NCI-H2029 treated with DMSO at 0.1 percent for 48 hours (cell line): ENCODE measurements at regions not wholly inside any gene's neighbourhood (a gene's known extent, or its start where the extent isn't known, plus 50 kb on each side); places are given as distances from the start of the nearest gene placed in this dataset.
"Not testable (repeated sequence)": the region's sequence is repeated elsewhere in the genome, so short reads cannot be mapped to it uniquely, and the experiment has no call there.

ENCODE experiments used
- DNase-seq: peaks from one replicate; lab custom pipeline; 2025; lab: John Stamatoyannopoulos, UW

DNA sequence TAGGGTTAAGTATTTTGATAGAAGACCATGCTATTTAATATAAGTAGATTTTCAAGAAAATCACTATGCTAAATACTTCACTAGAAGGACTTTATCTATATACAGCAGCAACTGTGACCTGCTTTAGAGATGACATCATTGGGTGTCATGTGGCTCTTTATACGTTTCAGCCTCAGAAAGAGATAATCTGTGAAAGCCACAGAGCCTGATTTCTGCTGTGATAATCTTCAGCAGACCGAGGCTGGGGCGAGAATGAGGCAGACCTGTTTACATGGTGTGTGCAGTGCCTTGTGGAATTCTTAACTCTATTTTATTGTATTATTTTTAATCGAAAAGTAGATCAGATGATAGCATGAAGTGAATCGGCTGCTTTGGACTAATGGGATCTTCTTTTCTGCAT, 471.2 kb downstream of the MFSD1 start:
- DNase-seq: no peak

DNA sequence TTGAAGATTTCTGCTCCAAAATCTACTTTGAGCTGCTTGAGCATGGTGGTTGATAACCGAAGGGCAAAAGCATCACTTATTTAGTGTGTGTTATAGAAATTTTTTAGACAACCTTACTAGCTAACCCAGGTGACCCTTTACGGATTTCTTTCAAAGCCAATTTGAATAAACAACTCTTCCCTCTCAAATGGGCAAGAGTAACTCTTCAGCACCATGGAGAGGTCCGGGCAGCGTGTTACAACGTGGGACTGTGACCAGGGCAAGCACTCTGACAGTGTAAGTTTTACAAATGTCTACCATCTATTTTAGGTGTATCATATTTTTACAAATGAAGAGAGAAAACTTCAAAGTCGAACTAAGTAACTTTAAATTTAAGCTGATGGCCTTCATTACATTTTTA, 471.8 kb downstream of the MFSD1 start:
- no peak for DNase-seq

DNA sequence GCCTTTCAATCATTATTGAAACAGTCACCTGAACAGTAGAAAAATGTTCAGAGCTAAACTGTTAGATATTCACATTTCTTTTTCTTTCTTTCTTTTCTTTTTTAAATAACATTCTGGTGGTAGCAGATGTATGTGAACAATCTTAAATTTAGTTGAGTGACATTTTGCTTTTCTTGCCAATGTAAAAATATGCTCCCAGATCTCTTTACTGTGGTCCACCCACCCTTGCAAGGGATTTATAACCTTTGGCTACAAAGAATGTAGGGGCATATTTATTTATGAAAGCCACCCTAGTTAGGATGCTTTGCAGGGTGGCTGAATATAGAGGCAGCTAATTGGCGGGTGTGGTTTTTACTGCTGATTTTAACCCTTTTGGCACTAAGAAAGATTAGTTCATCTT, 473.9 kb downstream of the MFSD1 start:
- DNase-seq: no peak

DNA sequence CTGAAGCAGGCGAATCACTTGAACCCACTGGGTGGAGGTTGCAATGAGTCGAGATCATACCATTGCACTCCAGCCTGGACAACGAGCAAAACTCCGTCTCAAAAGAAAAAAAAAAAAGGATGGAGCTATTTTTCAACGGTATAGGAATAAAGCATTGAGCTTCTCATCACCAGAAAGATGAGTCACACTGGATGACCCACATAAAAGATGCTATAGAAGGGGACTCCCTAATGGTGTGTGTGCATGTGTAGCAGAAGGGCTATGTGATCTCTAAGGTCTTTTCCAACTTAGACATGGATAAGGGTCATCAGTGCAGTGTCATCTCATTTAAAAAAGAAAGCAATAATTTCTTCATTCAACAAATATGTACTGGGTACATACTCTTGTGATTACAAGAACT, 476.0 kb downstream of the MFSD1 start:
- DNase-seq: no peak

DNA sequence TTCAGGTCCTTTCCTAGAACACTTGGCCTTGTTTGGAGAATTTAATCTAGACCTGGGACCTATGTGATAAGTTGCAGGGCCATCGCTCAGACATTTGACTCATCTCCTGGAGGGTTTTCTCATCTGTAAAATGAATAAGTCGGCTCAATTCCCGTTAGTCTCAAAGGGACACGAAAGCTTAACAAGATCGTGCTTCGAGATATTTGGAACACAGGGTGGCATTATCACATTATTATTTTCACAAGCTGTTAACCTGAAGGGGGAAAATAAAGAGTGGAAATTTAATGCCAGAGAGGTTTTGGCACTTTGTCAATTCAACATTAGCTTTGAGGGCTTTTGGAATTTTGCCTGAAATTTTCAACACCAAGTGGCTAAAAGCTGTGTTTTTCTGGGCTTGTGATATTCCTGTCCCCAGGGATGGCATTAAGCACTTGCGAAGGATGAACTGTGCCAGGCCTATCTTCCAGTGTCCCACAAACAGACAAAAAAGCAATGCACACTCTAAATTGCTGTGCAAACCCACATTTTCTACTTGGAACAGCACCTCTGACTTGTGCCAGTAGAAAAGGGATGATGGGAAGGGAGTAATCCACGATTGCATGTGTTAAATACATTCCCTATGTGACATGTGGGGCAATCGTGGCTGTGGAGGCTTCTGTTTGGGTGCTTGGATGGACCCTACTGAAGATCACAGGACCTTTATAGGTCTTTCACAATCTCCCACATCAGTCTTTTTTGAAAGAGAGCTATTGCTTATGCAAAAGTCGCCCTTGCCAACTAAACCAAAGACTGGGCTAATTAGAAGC, 478.7 kb downstream of the MFSD1 start:
- DNase-seq: no peak

DNA sequence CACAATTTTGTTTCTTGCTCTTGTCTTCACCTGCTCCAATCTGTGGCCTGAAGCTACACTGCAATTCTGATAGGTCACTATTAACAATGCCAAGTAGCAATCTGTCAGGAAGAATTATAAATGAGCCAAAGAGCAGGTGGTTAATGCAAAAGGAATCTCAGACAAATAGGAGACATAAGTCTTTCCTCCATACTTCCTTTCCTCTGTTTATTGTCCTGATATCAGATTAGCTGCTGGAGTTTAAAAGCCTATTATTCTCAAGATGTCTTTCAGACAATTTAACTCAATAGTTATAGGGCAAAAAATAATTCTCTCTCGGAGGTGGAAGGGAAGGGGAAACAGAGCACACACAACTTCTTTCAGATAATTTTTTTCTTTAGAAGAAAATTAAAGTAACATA, 491.6 kb downstream of the MFSD1 start:
- DNase-seq: no peak

DNA sequence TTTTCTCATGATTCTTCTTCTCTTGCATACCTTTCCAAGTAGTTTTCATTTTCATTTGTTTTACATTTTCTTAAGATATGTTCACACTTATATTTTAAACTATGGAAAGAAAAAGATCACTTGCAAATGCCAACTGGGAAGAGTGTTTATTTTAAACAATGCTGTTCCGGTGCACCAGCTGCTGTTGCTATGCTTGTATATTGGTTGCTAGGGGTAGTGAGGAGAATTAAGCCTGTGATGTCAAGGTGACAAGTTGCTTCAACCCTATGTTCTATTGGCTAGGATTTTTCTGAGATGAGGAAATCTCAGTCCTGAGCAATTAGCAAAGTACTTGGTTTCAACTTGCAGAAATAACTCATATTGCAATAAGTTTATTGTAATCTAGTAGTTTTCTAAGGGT, 500.1 kb downstream of the MFSD1 start:
- no peak for DNase-seq

DNA sequence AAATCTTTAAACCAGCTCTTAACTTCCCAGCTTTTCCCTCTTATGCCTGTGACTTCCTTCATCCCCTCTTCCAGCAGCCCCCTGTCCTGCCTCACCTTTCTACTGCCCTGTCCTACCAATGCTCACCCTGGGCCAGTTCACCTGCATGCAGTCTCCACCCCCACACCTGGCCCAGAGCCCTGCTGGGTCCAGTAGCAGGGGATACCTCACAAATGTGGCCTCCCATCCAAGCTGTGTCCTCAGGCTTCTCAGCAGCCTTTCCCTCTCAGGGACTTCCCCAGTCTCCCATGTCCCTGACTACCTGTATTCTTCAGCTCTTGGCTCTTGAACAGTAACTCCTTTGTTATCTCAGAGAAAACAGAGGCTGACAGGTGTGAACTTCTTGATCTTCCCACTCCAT, 503.2 kb downstream of the MFSD1 start:
- no peak for DNase-seq

DNA sequence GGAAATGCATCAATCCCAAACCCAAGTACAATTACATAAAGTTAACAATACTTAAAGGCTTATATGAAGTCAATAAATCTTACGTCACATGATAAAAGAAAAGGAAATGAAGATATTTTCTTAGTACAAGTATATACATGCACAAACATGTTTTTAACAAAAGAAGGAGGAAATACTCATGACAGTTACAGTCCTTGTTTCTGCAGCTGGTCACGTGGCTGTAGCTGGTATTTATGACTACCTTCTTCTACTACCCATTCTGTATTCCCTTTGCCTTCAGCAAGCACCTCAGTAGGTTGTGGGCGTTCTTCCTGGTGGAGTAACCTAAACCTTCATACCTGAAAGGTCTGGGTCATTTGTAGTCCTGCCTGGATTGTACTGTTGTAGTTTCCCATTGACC, 514.9 kb downstream of the MFSD1 start:
- DNase-seq: not testable (repeated sequence)

DNA sequence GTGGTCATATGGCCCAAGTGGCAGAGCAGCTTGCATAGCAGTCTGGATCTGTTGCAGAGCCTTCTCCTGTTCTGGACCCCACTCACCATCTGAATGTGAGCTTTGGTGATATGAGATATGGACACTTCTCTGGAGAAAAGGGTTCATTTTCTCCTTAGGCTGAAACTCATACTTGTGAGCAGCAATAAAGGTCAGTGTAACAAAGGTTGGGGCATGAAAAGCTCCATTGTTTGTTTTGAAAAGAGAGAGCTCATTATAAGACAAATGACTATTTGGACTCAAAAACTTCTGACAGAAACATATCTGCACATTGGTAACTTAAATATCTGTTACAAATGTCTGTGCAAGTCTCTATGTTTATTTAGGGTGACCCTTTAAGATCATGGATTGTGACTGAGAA, 517.3 kb downstream of the MFSD1 start:
- DNase-seq: no peak

DNA sequence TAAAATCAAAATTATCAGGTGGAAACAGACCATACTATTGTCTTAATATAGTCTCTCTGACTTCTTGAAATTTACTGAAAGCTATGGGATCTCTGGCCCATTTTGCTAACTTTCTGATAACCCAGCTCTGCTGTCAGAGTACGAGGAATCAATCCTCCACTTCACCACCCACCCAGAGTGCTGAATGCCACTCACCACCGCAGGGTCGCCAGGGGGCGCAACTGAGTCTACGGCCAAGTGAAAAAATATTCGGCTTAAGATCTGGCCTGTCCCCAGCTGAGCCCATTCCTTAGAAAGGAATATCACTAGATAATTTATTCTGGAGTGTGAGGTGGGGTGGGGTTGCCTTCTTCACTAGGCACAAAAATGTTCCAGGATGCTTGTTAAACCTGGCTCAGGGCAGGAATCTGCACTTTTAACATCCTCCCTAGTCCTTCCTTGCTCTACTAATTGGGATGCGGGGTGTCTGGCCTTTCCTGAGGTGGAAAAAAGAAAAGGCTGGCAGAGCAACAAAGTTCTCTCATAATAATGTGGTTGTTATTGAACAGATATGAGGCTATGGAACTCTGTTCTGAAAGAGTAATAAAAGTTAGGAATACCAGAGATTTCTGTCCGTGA, 520.6 kb downstream of the MFSD1 start:
- DNase-seq: peak; percentile 0

DNA sequence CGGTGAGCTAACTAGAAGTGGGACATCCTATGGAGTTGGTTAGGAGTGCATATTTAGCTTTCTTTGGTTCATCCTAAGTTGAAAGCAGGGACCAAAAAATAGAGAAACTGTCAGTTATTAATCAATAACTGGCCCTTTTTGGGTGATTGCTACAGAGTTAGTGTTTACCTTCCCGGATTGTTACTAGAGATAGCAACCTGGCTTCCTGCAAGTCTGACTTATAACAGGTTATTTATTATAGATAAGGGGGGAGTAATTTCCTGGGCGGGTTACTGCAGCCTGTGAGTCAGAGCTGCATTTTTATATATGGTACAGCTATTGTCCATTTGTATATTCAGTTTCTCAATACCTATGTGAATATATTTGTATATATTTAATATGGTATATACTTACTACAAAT, 522.0 kb downstream of the MFSD1 start:
- DNase-seq: no peak

DNA sequence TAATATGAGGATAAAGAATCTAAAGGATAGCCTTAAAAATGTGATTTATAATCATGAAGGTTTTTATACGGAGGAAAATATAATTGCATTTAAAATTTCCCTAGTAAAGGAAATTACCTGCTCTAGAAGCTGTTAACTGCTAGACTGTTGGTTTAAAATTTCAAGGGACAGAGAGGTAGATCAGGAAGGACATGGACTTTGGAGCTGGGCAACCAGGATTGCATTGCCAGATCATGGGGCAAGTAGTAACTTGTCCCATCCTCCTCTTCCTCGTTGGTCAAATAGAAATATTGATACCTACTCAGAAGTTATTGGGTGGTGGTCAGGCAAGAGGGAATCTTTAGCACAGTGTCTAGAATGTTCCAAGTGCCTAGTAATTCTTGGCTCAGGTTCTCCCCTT, 525.1 kb downstream of the MFSD1 start:
- no peak for DNase-seq

DNA sequence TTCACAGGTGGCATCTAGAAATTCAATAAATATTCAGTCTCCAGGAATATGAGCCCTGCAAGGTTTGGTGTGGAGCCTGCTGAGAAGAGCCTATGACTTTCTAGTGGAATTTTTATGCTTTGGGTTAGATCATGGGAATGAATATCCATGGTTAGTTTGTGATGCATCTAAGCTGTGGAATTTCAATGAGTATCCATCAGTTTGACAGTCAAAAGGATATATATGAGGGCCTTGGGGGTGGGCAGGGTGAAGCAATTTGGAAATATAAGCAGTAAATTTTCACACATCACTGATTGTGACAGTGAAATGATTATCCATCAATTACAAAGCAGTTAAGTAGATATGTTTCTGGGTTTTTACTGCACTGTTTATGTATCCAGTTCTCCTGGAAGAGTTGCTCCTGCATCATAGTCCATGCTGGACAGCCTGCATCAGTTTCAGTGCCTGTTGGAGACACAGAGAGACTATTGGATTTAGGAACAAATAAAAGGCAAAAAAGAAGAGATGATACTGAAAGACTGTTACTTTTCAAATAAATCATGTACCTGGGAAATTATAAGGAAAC, 530.8 kb downstream of the MFSD1 start:
- no peak for DNase-seq

DNA sequence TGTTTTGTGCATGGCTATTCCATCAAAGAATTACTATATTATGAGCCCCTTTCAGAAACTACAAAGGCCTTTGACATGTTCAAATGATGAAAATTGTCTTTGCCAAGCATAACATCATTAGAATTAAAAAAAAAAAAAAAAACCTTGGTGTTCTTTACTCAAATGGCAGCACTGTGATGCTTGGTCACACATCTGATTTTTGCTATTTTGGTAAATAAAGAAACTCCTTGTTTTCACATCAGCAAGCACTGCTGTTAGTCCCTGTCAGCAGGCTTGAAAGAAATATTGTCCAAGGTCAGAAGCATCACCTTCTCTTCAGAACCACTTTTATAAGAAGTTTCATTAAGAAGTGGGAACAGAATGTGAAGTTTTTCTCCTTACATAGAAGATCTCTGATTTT, 537.3 kb downstream of the MFSD1 start:
- DNase-seq: no peak

DNA sequence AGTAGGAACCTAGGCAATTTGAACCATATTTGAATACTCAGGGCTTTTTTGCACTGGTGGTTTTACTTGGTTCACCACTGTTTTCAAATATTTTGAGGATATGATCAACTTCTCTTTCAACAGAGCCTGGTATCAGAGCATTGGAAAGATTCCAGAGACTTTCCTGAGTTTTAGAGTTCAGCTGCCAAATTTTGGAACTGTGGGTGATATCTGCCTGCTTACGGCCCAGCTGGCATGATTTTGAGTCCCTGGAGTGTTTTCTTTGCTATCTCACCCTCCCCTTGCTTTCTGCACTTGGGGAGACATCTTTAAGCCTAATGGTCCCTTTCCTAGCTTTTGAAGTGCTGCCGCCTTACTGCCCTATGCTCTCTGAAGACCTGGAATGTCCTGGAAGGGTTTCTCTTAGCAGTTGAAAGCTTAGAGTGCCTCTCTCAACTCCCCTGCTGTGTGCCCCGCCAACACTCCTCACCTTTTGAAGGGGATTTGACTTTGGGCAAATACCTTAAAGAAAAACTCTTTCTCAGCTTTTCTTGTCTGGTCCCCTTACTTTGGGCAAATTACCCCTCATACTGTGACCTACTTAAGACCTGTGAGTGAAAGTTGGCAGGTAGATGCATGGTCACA, 539.1 kb downstream of the MFSD1 start:
- DNase-seq: no peak

DNA sequence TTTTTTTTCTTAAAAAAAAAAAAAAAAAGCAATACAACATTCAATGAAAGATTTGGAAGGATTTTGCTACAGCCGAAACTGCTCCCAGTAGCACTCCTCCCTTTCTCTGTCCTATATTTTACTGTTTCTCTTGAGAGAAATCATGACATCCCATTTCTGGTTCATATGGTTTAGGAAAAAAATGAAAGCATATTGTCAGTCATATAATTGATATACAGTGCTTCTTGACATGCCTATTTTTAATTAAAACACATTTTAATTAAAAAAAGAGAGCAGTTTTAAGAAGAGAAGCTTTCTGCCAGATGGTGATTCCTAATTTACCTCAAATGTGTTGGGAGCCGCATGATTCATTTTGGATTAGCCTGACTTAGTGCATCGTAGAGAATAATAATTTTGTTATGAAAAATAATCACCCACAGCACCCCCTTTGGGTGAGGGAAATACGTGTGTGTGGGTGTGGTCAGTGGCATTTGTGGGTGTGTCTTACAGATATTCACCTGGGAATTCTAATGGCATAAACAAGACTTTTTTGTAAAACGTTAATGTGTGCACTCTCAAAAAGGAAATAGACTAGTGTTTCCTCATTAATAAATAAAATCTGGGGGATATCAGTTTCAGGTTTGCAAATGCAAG, 544.5 kb downstream of the MFSD1 start:
- DNase-seq: no peak

DNA sequence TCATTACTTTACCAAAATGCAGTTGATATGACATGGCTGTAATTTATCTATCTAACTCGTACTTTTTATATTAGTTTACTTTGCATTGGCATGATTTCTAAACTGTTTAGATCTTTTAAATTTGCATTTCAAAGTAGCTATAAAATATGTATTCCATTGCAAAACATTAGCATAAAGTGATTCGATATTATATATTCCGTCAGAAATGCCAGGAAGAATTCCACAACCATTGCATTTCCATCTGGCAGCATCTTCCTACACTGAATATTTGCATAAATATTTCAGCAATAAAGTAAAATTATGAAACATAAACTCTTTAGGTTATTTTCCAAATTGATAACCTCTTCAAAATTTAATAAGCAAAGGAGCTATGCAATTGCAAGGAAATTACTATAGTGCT, 546.6 kb downstream of the MFSD1 start:
- no peak for DNase-seq

DNA sequence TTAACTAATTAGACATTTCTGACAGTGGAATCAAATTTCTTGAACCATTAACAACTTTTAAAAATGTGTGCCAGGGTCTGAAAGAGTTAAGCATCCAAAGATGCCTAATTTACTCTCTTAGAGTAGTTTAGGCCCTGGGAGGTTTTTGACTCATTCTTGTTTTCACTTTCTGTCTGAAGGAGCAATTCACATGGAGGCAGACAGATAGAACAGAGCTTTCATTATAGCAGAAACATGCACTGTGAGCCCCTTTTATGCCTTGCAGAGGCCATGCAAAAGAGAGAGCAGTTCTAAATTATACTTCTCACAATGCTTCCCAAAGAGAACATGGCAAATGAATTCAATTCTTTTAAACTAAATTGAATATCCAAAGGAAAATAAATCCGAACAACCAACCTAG, 554.8 kb downstream of the MFSD1 start:
- no peak for DNase-seq

DNA sequence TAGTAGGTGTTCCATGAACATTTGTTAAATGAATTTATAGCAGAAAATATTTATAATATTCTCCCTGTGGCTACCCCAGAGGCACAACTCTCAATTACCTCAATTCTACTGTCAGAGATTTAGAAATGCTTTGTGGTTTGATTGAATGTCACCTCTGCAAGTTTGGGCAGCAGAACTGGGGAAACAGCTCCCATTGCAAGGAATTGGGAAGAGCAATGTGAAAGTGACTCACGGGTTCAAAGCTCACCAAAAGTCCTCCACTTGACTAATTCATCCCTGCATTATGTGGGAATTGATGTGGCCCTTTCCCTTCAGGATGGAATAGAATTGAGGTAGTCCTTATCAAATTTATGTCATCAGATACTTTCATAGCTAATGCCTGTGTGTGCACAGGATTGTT, 562.7 kb downstream of the MFSD1 start:
- no peak for DNase-seq

DNA sequence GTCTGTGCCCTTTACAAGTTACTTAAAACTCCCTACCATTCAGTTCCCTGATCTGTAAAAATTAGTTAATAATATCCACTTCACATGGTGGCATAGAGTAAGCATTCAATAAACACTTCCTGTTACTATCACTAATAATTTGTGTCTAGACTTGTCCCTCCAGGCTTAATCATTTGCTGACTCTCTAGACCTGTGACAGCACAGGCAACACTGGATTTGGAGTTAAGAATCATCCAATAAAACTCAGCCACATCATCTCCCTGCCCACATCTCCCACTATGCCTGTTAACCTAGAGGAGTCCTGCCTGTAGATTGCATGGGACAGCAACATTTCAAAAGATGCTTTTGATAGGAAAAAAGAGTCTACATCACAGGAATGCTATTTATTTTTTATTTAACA, 564.6 kb downstream of the MFSD1 start:
- no peak for DNase-seq

DNA sequence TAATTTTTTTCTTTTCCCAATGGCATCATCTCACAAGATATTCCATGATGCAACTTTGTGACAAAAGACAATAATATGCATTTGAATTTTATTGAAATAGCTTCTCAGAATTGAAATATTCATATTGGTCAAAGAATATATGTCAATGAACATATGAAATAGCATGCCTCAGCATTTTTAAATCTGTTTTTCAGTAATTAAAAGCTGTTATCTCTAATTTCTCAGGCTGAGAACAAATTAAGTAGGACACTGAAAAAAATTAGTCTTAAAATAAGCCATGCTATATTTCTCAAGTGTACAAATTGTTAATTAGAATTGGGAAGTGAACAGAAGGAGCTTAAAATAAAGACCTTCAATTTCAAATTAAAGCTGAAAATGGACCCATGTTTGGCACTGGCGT, 570.1 kb downstream of the MFSD1 start:
- DNase-seq: no peak
